GM10847 (cell line): ENCODE measurements at regions not wholly inside any gene's neighbourhood (a gene's known extent, or its start where the extent isn't known, plus 50 kb on each side); places are given as distances from the start of the nearest gene placed in this dataset.

Experiments
- POLR2A ChIP-seq: IDR thresholded peaks from 2 replicates; pipeline ENCODE4 v1.6.1; 2011; ENCODE audit not compliant: insufficient read length; ENCODE audit errors: extremely low read depth

DNA sequence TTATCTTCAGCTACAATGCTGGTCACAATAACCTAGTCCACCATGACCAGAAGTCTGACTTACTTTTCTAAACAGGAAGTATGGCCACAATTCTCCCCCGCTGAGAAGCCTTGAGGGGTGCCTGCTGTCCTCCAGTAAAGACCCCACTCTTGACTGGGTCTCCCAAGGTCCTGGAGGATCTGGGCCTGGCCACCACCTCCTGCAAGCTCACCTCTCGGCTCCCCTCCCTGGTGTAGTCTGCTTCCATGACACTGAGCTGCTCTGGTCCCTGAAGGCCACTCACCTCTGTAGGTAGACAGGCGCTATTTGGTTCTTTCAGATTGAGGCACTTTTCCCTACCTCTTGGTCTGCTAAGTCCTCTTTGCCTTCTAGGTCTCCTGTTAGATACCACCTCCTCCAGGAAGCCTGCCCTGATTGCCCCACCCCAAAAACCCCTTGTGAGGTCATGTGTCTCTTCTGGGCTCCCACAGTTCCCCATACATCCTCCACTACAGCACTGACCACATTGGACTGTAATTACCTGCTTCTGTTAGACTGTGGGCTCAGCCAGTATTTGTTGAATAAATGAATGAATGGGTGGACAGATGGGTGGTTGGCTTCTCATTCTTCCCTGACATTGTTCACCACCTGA is 62.6 kb upstream of the IER5L start:
- no peak for TF ChIP-seq POLR2A

DNA sequence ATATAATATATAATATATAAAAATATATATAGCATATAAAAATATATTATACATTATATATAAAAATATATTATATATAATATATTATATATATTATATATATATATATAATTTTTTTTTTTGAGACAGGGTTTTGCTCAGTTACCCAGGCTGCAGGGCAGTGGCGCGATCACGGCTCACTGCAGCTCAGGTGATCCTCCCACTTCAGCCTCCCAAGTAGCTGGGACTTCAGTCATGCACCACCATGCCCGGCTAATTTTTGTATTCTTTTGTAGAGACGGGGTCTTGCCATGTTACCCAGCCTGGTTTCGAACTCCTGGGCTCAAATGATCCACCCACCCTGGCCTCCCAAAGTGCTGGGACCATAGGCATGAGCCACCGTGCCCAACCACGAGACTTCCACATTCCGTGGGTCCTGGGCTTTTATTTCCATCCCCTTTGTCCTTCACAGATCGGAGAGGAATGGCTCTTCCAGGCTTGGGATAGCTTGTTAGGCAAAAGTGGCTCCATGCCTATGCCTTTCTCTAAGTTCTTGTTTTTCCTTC is 62.0 kb upstream of the IER5L start:
- no peak for TF ChIP-seq POLR2A

DNA sequence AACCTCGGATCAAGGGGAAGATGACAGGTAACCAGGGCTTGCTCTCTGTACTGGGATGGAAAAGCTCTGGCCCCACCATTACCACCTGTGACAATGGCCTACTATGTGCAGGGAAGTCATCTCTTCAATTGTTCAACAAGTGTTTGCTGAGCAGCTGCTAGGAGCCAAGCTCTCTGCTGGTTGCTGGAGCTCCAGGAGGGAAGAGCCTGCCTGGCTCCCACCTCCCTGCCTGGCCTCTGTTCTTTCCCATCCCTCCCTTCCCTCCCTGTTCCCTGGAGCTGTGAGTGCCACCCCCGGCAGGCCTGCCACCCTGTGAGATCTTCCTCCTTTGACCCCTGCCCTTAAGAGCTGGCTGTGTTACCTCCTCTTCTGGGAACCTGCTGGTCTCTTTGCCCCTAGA is 59.7 kb upstream of the IER5L start:
- TF ChIP-seq POLR2A, result no peak

DNA sequence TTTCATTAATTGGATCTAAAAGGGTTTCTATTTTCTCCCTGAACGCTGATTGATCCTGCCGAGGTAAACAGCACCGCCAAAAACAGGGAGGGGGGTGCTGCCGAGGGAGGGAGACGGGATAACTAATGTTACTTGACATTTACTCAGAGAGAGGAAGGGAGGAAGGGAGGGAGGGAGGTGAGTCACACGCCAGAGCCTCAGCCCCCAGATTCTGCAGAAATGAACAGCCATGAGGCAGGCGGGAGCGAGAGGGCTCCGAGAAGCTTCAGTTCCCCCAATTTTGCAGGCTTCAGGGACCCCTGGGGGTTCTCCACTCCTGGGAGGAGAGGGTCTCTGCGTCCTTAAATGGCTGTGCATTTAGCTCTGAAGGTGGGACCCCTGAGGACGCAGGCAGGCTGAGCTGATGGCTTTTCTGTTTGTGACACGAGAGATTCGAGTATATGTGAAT is 59.1 kb upstream of the IER5L start:
- TF ChIP-seq POLR2A, result no peak

DNA sequence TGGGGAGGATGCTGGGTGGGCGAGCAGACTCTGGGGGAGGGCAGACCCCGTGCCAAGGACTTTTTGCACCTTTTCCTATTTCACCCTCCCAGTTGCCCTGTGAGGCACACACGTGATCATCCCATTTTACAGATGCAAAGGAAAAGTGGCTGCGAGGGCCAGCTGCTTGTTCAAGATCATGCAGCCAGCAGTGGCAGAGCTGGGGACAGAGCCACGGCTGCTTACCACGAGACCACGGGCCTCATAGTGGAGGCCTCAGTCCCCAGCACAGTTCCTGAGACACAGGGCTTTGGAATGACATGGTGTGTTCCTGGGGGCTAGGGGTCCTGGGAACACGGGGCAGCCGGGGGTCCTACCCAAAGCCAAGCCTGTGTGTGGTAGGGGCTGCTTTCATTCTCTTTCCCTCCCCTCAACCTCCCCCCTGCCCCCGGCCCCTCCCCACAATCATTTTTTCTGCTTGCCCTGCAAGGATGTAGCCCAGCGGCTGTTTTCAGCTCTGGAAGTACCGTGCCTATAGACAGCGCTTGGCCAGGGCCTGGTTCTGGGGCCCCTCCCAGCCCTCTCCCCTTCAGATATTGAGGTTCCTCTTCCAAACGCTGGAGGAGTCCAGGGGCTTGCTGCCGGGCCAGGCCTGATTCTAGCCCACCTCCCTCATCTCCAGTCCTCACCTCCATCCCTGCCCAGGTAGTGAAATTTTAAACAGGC is 58.5 kb upstream of the IER5L start:
- no peak for TF ChIP-seq POLR2A

DNA sequence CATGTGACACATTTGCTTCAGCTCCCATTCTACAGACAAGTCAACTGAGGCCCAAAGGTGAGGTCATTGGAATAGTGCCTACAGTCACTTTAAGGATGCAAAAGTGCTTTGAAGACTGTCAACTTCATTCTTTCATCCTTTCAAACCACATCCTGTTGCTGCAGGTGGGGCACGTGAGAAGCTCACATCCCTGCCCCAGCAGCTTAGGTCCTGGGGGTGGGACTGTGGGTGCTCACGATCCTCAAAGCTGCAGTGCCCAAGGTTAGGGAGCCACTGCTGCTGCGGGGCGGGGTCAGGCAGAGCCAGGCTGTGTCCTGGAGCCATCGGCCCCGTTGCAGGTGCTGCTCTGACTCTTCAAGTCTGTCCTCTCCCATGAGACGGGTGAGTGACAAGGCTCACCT is 57.9 kb upstream of the IER5L start:
- no peak for TF ChIP-seq POLR2A

DNA sequence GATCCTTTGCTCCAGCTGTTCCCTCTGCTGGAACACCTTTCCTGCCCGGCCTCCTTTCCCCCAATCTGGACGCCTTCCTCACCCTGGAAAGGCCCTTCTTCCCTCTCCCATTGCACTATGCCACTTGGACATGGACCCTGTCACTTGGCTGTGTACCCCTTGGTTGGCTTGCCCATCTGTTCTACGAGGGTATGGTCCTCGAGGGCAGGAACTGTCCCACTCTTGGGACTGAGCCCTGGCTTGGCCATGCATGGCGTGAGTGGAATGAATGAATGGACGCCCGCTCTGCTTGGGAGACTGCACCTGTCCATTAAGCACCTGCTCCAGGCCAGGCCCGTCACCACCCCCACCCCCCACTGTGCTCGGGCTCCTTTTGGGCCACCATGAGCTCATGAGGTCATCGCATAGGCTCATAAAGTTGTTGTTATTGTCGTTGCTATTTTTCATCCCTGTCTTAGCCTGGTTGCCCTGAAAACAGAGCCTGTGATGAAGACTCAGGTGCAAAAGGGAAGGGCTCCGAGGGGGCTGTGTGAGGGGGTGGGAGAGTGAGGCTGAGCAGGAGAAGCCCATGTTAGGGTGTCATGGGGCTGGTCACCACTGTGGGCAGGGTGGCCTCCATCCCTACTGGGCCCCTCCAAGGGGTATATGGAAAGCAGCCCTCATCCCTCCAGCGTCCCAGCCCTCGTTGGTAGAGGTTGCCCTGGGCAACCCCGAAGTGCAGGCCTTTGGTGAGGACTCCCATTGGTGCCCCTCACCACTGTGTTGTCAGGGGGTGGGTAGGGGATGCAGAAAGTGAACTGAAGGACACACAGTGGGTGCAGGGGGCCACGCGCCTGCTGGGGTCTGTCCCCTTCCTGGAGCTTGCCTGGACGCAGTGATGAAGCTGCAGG is 57.2 kb upstream of the IER5L start:
- TF ChIP-seq POLR2A, result no peak

DNA sequence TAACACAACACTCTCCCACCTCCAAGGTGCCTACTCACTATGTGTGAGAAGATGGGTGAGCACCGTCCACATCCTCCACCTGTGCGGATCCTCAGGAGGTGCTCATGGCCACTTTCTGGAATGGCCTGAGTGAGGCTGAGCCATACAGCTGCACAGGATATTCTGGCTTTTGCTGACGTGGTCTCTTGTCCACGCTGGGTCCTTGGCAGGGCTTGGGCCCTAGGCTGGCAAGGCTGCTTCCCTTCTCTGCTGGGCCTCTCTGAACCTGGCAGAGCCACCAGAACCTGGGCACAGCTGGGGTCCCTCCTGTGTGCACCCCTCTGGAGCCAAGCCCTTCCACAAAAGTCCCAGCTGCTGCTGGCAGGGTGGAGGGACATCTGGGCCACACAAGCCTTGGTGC is 56.4 kb upstream of the IER5L start:
- no peak for TF ChIP-seq POLR2A

DNA sequence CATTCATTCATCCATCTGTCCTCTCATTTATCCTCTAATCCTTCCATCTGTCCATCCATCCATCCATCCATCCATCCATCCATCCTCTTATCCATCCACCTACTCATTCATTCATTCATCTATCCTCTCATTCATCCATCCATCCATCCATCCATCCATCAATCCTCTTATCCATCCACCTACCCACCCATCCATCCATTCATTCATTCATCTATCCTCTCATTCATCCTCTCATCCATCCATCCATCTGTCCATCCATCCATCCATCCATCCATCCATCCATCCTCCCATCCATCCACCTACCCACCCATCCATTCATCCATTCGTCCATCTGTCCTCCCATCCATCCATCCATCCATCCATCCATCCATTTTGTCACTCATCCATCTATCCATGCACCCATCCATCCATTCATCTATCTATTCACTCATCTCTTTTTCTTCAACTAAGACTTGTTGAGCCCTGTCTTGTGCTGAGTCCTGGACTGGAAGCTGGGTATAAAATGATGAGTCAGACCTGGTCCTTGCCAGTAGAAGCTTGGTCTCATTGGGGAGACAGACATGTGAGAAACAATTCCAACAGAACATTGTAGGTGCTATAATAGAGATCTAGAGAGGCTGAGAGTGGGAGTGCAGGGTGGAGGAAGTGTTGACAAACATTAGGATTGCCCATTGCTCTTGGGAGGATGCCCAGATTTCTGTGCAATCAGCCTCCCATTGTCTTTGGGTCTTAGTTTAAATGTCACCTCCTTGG is 55.0 kb upstream of the IER5L start:
- TF ChIP-seq POLR2A, result no peak

DNA sequence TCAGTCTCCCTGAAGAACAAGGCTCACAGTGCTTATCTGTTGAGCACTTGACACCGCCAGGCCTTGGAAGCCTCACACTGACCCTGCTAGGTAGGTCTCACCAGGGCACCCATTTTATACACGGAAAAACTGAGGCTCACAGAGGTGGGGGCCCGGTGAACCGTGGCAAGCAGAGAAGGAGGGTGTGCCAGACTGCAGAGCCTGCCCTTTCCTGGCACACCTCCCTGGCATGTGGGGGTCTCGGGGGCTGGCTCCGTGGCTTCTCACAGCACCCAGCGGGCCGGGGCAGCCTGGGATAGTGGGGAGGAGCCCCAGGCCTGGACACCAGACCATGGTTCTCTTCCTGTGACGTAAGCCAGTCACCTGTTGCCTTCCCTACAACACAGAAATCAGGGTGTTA is 53.7 kb upstream of the IER5L start:
- TF ChIP-seq POLR2A, result no peak

DNA sequence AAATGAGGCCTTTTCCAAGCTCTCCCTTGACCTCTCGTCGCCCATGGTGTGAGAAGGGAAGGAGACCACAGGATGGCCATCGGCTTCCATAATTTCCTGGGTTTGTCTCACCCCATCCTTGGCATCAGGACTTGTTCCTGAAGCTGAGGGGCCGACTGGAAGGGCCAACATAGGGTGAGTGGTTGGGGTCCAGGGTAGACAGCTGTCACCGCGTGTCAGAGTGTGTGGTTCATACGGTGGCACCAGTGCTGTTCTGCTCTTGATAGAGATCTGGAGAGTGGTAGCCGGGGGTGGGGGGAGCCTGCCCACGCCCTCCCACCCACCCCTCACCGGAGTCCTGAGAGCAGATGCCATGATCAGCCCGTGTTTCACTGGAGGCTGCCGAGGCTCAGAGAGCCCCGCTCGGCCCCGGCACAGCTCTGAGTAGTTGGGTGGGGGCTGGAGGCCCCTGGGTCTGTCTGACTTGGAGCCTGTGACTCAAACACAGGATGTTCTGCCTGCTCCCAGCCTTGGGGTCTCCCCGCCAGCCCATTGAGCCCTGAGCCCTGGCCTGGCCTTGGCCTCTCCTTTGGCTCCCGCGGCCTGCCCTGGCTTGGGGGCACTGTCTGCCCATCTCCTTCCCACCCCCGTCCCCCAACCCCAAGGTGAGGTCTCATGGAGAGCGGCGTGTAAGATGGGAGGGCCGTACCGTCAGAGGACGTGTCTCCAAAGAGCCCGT is 53.1 kb upstream of the IER5L start:
- no peak for TF ChIP-seq POLR2A

DNA sequence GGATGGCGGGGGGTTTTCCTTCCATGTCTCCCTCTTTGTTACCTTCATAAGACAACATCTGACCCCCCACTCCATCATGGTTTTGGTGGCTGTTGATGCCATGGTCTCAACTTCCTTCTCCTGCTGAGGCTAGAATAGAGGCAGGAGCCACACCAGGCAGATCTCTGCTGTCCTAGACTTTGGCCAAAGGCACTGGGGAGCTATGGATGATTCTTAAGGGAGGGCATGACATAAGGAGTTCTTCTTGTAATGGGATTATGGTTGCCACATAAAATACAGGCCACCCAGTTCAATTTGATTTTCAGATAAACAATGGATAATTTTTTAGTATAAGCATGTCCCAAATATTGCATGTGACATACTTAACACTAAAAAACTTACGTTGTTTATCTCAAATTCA is 52.2 kb upstream of the IER5L start:
- no peak for TF ChIP-seq POLR2A
